DMS153 treated with DMSO at 0.1 percent for 48 hours (cell line): ENCODE measurements at regions not wholly inside any gene's neighbourhood (a gene's known extent, or its start where the extent isn't known, plus 50 kb on each side); places are given as distances from the start of the nearest gene placed in this dataset.
"Not testable (repeated sequence)": the region's sequence is repeated elsewhere in the genome, so short reads cannot be mapped to it uniquely, and the experiment has no call there.

Experiments used
- DNase-seq: peaks from one replicate; lab custom pipeline; 2025; ENCODE audit not compliant: unreplicated experiment; lab: John Stamatoyannopoulos, UW

GRCh38 chr3:187850258-187850921 lies 105.1 kb upstream of the BCL6 start:
- no peak for DNase-seq

GRCh38 chr3:187852842-187853730 lies 107.8 kb upstream of the BCL6 start:
- DNase-seq = no peak

- no peak for DNase-seq
These were observed 109.9 kb upstream of the BCL6 start for GRCh38 chr3:187855131-187855530.

- DNase-seq = no peak
These were observed 111.3 kb upstream of the BCL6 start for GRCh38 chr3:187856555-187856954.

GRCh38 chr3:187858041-187858440 lies 112.8 kb upstream of the BCL6 start:
- no peak for DNase-seq

GRCh38 chr3:187858711-187859110 lies 113.4 kb upstream of the BCL6 start:
- DNase-seq = no peak

GRCh38 chr3:187862701-187863277 lies 117.5 kb upstream of the BCL6 start:
- DNase-seq = not testable (repeated sequence)

GRCh38 chr3:187870360-187871203 lies 125.3 kb upstream of the BCL6 start:
- no peak for DNase-seq

- no peak for DNase-seq
These were observed 125.9 kb upstream of the BCL6 start for GRCh38 chr3:187871204-187871591.

- DNase-seq = no peak
These were observed 126.6 kb upstream of the BCL6 start for GRCh38 chr3:187871848-187872247.

- no peak for DNase-seq
These were observed 128.6 kb upstream of the BCL6 start for GRCh38 chr3:187873843-187874242.

- DNase-seq = no peak
These were observed 130.6 kb upstream of the BCL6 start for GRCh38 chr3:187875863-187876262.

GRCh38 chr3:187878772-187879518 lies 133.7 kb upstream of the BCL6 start:
- DNase-seq = no peak

GRCh38 chr3:187880441-187880840 lies 135.2 kb upstream of the BCL6 start:
- DNase-seq = no peak

GRCh38 chr3:187880851-187881250 lies 135.6 kb upstream of the BCL6 start:
- no peak for DNase-seq

- DNase-seq = no peak
These were observed 143.4 kb upstream of the BCL6 start for GRCh38 chr3:187888701-187889100.

GRCh38 chr3:187889106-187889505 lies 143.8 kb upstream of the BCL6 start:
- DNase-seq = no peak

- no peak for DNase-seq
These were observed 144.5 kb upstream of the BCL6 start for GRCh38 chr3:187889601-187890404.

GRCh38 chr3:187890405-187890752 lies 145.1 kb upstream of the BCL6 start:
- not testable (repeated sequence) for DNase-seq

GRCh38 chr3:187896646-187897045 lies 151.4 kb upstream of the BCL6 start:
- no peak for DNase-seq
